ENCODE measurements at regions not wholly inside any gene's neighbourhood (a gene's known extent, or its start where the extent isn't known, plus 50 kb on each side); places are given as distances from the start of the nearest gene placed in this dataset.

GRCh38 chr2:62440281-62440946 lies 65.6 kb downstream of the TMEM17 start:
- Mint-ChIP-seq H3K4me3 (no peak overlapping the region), H3K27me3 (peaks cover 7% of the 10 kb centered on the region), H3K4me1 (peaks cover 11% of the 10 kb centered on the region), H3K27ac (no peak overlapping the region), H3K9me3 (ENCODE audit: insufficient read depth) (no peaks in the 10 kb centered on the region)
- Histone ChIP-seq H4K20me1 (ENCODE audit: control insufficient read depth, insufficient read depth, low read length, poor library complexity, severe bottlenecking) (no peaks in the 10 kb centered on the region), H2AFZ (ENCODE audit: insufficient read depth, low read depth, low read length, poor library complexity, severe bottlenecking) (no peak overlapping the region), H3K79me2 (ENCODE audit: control insufficient read depth, insufficient read depth, low read length) (no peaks in the 10 kb centered on the region), H3K4me1 (ENCODE audit: control insufficient read depth in 2 of 2, insufficient read depth in 2 of 2, low read length in 2 of 2) (peaks cover 10 to 11% of the 10 kb centered on the region in 2 donors), H3K4me3 (ENCODE audit: control extremely low read depth in 1 of 5, extremely low read depth in 1 of 5, insufficient read depth in 1 of 5, low read depth in 2 of 5, low read length in 4 of 5) (no peak overlapping the region), H3K27ac (ENCODE audit: low read length in 2 of 2) (no peak overlapping the region), H3K36me3 (replicated peaks in 1 of 2; ENCODE audit: control extremely low read depth in 1 of 2, control insufficient read depth in 1 of 2, extremely low read depth in 1 of 2, insufficient read depth in 2 of 2, low read length in 1 of 2) (no peaks in the 10 kb centered on the region), H3K4me2 (replicated peaks; ENCODE audit: low read depth, low read length, poor library complexity, severe bottlenecking) (no peak overlapping the region), H3K9ac (ENCODE audit: low read length) (no peak overlapping the region), H3K9me3 (ENCODE audit: control extremely low read depth in 1 of 3, control insufficient read depth in 2 of 3, insufficient read depth in 1 of 3, low read length in 2 of 3) (no peaks in the 10 kb centered on the region), H3K27me3 (replicated peaks in 1 of 4; ENCODE audit: control extremely low read depth in 1 of 4, control insufficient read depth in 3 of 4, insufficient read depth in 4 of 4, low read length in 3 of 4) (no peaks in the 10 kb centered on the region)
- CTCF ChIA-PET, result no interaction called here
- TF ChIP-seq CTCF (IDR thresholded peaks at IDR 0.05) (no peak), EZH2 (IDR thresholded peaks at IDR 0.05; ENCODE audit: borderline replicate concordance, insufficient read depth, low read depth, low read length, poor library complexity, severe bottlenecking) (no peak)
- no peak for ATAC-seq (ENCODE audit: low read depth)
- intact Hi-C loops (cut with micrococcal nuclease), result no loop called here
- WGBS (ENCODE audit: insufficient coverage), result 93% methylated on average over 4 of the region's 6 CpGs
- DNase-seq, result no peak
- POLR2A ChIA-PET, result no interaction called here

GRCh38 chr2:62439425-62439824 lies 66.6 kb downstream of the TMEM17 start:
- TF ChIP-seq EZH2 (IDR thresholded peaks at IDR 0.05; ENCODE audit: borderline replicate concordance, insufficient read depth, low read depth, low read length, poor library complexity, severe bottlenecking) (no peak), CTCF (IDR thresholded peaks at IDR 0.05) (no peak)
- H3K4me3 Mint-ChIP-seq, result no peak overlapping the region
- peaks cover 14% of the 10 kb centered on the region for H3K4me1 Mint-ChIP-seq
- H3K4me3 ChIP-seq (ENCODE audit: control extremely low read depth in 1 of 5, extremely low read depth in 1 of 5, insufficient read depth in 1 of 5, low read depth in 2 of 5, low read length in 4 of 5), result no peak overlapping the region
- H3K9me3 ChIP-seq (ENCODE audit: control extremely low read depth in 1 of 3, control insufficient read depth in 2 of 3, insufficient read depth in 1 of 3, low read length in 2 of 3), result no peaks in the 10 kb centered on the region
- DNase-seq, result no peak
- H3K4me2 ChIP-seq (replicated peaks; ENCODE audit: low read depth, low read length, poor library complexity, severe bottlenecking), result no peak overlapping the region
- no peaks in the 10 kb centered on the region for H3K27me3 ChIP-seq (replicated peaks in 1 of 4; ENCODE audit: control extremely low read depth in 1 of 4, control insufficient read depth in 3 of 4, insufficient read depth in 4 of 4, low read length in 3 of 4)
- no peak overlapping the region for H3K9ac ChIP-seq (ENCODE audit: low read length)
- no peaks in the 10 kb centered on the region for H3K36me3 ChIP-seq (replicated peaks in 1 of 2; ENCODE audit: control extremely low read depth in 1 of 2, control insufficient read depth in 1 of 2, extremely low read depth in 1 of 2, insufficient read depth in 2 of 2, low read length in 1 of 2)
- ATAC-seq (ENCODE audit: low read depth), result no peak
- no peak overlapping the region for H3K27ac ChIP-seq (ENCODE audit: low read length in 2 of 2)
- H3K27me3 Mint-ChIP-seq, result peaks cover 7% of the 10 kb centered on the region
- H4K20me1 ChIP-seq (ENCODE audit: control insufficient read depth, insufficient read depth, low read length, poor library complexity, severe bottlenecking), result no peaks in the 10 kb centered on the region
- H3K79me2 ChIP-seq (ENCODE audit: control insufficient read depth, insufficient read depth, low read length), result no peaks in the 10 kb centered on the region
- ChIA-PET CTCF (no interaction called here), POLR2A (no interaction called here)
- intact Hi-C loops (cut with micrococcal nuclease), result no loop called here
- H3K4me1 ChIP-seq (ENCODE audit: control insufficient read depth in 2 of 2, insufficient read depth in 2 of 2, low read length in 2 of 2), result peaks cover 11 to 12% of the 10 kb centered on the region in 2 donors
- no peaks in the 10 kb centered on the region for H3K9me3 Mint-ChIP-seq (ENCODE audit: insufficient read depth)
- H2AFZ ChIP-seq (ENCODE audit: insufficient read depth, low read depth, low read length, poor library complexity, severe bottlenecking), result no peak overlapping the region
- H3K27ac Mint-ChIP-seq, result no peak overlapping the region
- 85% methylated on average over 3 of the region's 3 CpGs for WGBS (ENCODE audit: insufficient coverage)

Measured in B cell (primary cell).